HG02623 (cell line): ENCODE measurements at regions not wholly inside any gene's neighbourhood (a gene's known extent, or its start where the extent isn't known, plus 50 kb on each side); places are given as distances from the start of the nearest gene placed in this dataset.
"Not testable (repeated sequence)": the region's sequence is repeated elsewhere in the genome, so short reads cannot be mapped to it uniquely, and the experiment has no call there.

Source experiments
- ATAC-seq: cut with Tn5 transposase; IDR thresholded peaks from one replicate; pipeline ENCODE4 v1.9.1; 2021; ENCODE audit warnings: moderate library complexity; ENCODE audit not compliant: unreplicated experiment

- ATAC-seq = no peak
Observed at GRCh38 chrX:85543866-85544265, 164.4 kb upstream of the POF1B start.

GRCh38 chrX:85529141-85529540 lies 149.7 kb upstream of the POF1B start:
- not testable (repeated sequence) for ATAC-seq

GRCh38 chrX:85517994-85518718 lies 138.7 kb upstream of the POF1B start:
- ATAC-seq = no peak

- ATAC-seq = no peak
Observed at GRCh38 chrX:85516131-85516530, 136.7 kb upstream of the POF1B start.

- no peak for ATAC-seq
Observed at GRCh38 chrX:85506871-85507270, 127.4 kb upstream of the POF1B start.

- ATAC-seq = no peak
Observed at GRCh38 chrX:85505801-85506200, 126.3 kb upstream of the POF1B start.

GRCh38 chrX:85504381-85504780 lies 124.9 kb upstream of the POF1B start:
- ATAC-seq = no peak

- no peak for ATAC-seq
Observed at GRCh38 chrX:85503258-85504158, 124.0 kb upstream of the POF1B start.

GRCh38 chrX:85501349-85501748 lies 121.9 kb upstream of the POF1B start:
- no peak for ATAC-seq

GRCh38 chrX:85499400-85499799 lies 119.9 kb upstream of the POF1B start:
- no peak for ATAC-seq

- no peak for ATAC-seq
Observed at GRCh38 chrX:85493821-85494220, 114.4 kb upstream of the POF1B start.

GRCh38 chrX:85454295-85454694 lies 74.8 kb upstream of the POF1B start:
- no peak for ATAC-seq

GRCh38 chrX:85444613-85445012 lies 65.1 kb upstream of the POF1B start:
- no peak for ATAC-seq
